B cell (primary cell): ENCODE measurements at regions not wholly inside any gene's neighbourhood (a gene's known extent, or its start where the extent isn't known, plus 50 kb on each side); places are given as distances from the start of the nearest gene placed in this dataset.

Source experiments
- ATAC-seq: fragments of 200-7000 bp; cut with Tn5 transposase; one replicate; pipeline ENCODE4 v1.10.0; 2021; ENCODE audit warnings: low read depth, mild to moderate bottlenecking, moderate number of reproducible peaks, moderate library complexity
- CTCF ChIA-PET: fragments of 350-600 bp; sonication (Branson Sonifier 250); formaldehyde crosslinking; loops from one replicate; lab custom pipeline; 2021; ENCODE audit warnings: antibody characterized with exemption, inconsistent platforms; lab: Charles Lee
- POLR2A ChIA-PET: fragments of 350-600 bp; sonication (Branson Sonifier 250); formaldehyde crosslinking; loops from one replicate; lab custom pipeline; 2021; ENCODE audit warnings: antibody characterized with exemption; lab: Charles Lee
- DNase-seq: peaks from one replicate; pipeline ENCODE4 v3.0.0; 2013
- H2AFZ ChIP-seq: 2 replicates; pipeline ENCODE4 v1.6.1; 2012; ENCODE audit warnings: mild to moderate bottlenecking, low read depth, low read length; ENCODE audit not compliant: insufficient read depth, poor library complexity, severe bottlenecking
- H3K27ac ChIP-seq, 2 donors: 1 replicate in 1 of 2; 2 replicates in 1 of 2; pipeline ENCODE4 v1.5.1; 2012 to 2013; ENCODE audit warnings: low read length in 2 of 2, mild to moderate bottlenecking in 2 of 2, moderate library complexity in 1 of 2
- H3K27me3 ChIP-seq, 4 experiments: fragments of 200-600 bp in 1 of 4; sonication (generic) in 1 of 4; replicated peaks in 1 of 4; 1 replicate in 2 of 4; 2 replicates in 2 of 4; pipeline versions ENCODE4 v1.6.1 to v1.7.0; 2013 to 2016; ENCODE audit warnings: low read length in 3 of 4, mild to moderate bottlenecking in 2 of 4, mixed read lengths in 1 of 4, moderate library complexity in 1 of 4; ENCODE audit not compliant: insufficient read depth in 4 of 4, control insufficient read depth in 3 of 4; ENCODE audit errors: control extremely low read depth in 1 of 4
- H3K36me3 ChIP-seq, 2 experiments: replicated peaks in 1 of 2; 1 replicate in 1 of 2; 2 replicates in 1 of 2; pipeline versions ENCODE4 v1.6.1 to v1.7.1; 2013; ENCODE audit warnings: low read length in 1 of 2; ENCODE audit not compliant: insufficient read depth in 2 of 2, control insufficient read depth in 1 of 2; ENCODE audit errors: control extremely low read depth in 1 of 2, extremely low read depth in 1 of 2
- H3K4me1 ChIP-seq, 2 donors: fragments of 200-600 bp in 1 of 2; sonication (generic) in 1 of 2; 1 replicate in 1 of 2; 2 replicates in 1 of 2; pipeline versions ENCODE4 v1.5.1 to v1.6.1; 2013 to 2017; ENCODE audit warnings: low read length in 2 of 2; ENCODE audit not compliant: control insufficient read depth in 2 of 2, insufficient read depth in 2 of 2
- H3K4me2 ChIP-seq: replicated peaks from 2 replicates; pipeline ENCODE3; 2012; ENCODE audit warnings: mild to moderate bottlenecking, low read depth, low read length; ENCODE audit not compliant: poor library complexity, severe bottlenecking
- H3K4me3 ChIP-seq, 5 experiments: fragments of 200-600 bp in 1 of 5; sonication (generic) in 1 of 5; 1 replicate in 3 of 5; 2 replicates in 2 of 5; pipeline versions ENCODE4 v1.5.1 to v1.7.0; 2011 to 2016; ENCODE audit warnings: low read length in 4 of 5, mild to moderate bottlenecking in 4 of 5, low read depth in 2 of 5, control low read depth in 1 of 5, moderate library complexity in 1 of 5; ENCODE audit not compliant: insufficient read depth in 1 of 5; ENCODE audit errors: control extremely low read depth in 1 of 5, extremely low read depth in 1 of 5
- H3K79me2 ChIP-seq: fragments of 200-600 bp; sonication (generic); one replicate; pipeline ENCODE4 v1.6.0; 2016; ENCODE audit warnings: low read length; ENCODE audit not compliant: control insufficient read depth, insufficient read depth
- H3K9ac ChIP-seq: fragments of 200-600 bp; sonication (generic); 2 replicates; pipeline ENCODE4 v1.6.1; 2017; ENCODE audit warnings: mild to moderate bottlenecking, low read length, moderate library complexity
- H3K9me3 ChIP-seq, 3 donors: one replicate each; pipeline versions ENCODE4 v1.6.1 to v1.7.1; 2013; ENCODE audit warnings: low read length in 2 of 3; ENCODE audit not compliant: control insufficient read depth in 2 of 3, insufficient read depth in 1 of 3; ENCODE audit errors: control extremely low read depth in 1 of 3
- H4K20me1 ChIP-seq: 2 replicates; pipeline ENCODE4 v1.6.0; 2012; ENCODE audit warnings: mild to moderate bottlenecking, low read length; ENCODE audit not compliant: insufficient read depth, control insufficient read depth, poor library complexity, severe bottlenecking
- H3K27ac Mint-ChIP-seq: one replicate; pipeline ENCODE4 v1.8.0; 2021; ENCODE audit warnings: mixed read lengths
- H3K27me3 Mint-ChIP-seq: one replicate; pipeline ENCODE4 v1.8.0; 2021; ENCODE audit warnings: mixed read lengths
- H3K4me1 Mint-ChIP-seq: one replicate; pipeline ENCODE4 v1.8.0; 2021; ENCODE audit warnings: mixed read lengths
- H3K4me3 Mint-ChIP-seq: one replicate; pipeline ENCODE4 v1.8.0; 2021; ENCODE audit warnings: mixed read lengths
- H3K9me3 Mint-ChIP-seq: one replicate; pipeline ENCODE4 v1.8.0; 2022; ENCODE audit warnings: mixed read lengths; ENCODE audit not compliant: insufficient read depth
- CTCF ChIP-seq: fragments of 200-600 bp; IDR thresholded peaks from one replicate; pipeline ENCODE4 v1.8.0; 2022; ENCODE audit warnings: antibody characterized with exemption, mild to moderate bottlenecking
- EZH2 ChIP-seq: IDR thresholded peaks from 2 replicates; pipeline ENCODE4 v1.6.1; 2012; ENCODE audit warnings: borderline replicate concordance, low read depth, mild to moderate bottlenecking, moderate library complexity, low read length; ENCODE audit not compliant: insufficient read depth, poor library complexity, severe bottlenecking
- WGBS: methylation state at CpG from one replicate; pipeline ENCODE4 v1.1.5; 2013; ENCODE audit warnings: missing lambda C conversion rate; ENCODE audit not compliant: insufficient coverage; 5-methylcytosine and 5-hydroxymethylcytosine counted together
- intact Hi-C: fragments of 100-400 bp; cut with micrococcal nuclease; formaldehyde crosslinking; loops from one replicate; pipeline ENCODE4 v1.10.0; 2022

GRCh38 chr4:27930976-27931375 lies 1070.3 kb downstream of the STIM2 start:
- Mint-ChIP-seq H3K27me3 (no peaks in the 10 kb centered on the region), H3K9me3 (peaks cover 3% of the 10 kb centered on the region), H3K4me1 (no peaks in the 10 kb centered on the region), H3K27ac (no peak overlapping the region), H3K4me3 (no peak overlapping the region)
- H3K79me2 ChIP-seq: no peaks in the 10 kb centered on the region
- no peaks in the 10 kb centered on the region for H4K20me1 ChIP-seq
- H3K9ac ChIP-seq: no peak overlapping the region
- CTCF ChIA-PET: no interaction called here
- no peak overlapping the region for H3K27ac ChIP-seq
- intact Hi-C loops: no loop called here
- POLR2A ChIA-PET: no interaction called here
- H3K4me3 ChIP-seq: no peak overlapping the region
- H3K4me2 ChIP-seq: no peak overlapping the region
- TF ChIP-seq CTCF (no peak), EZH2 (no peak)
- no peaks in the 10 kb centered on the region for H3K9me3 ChIP-seq
- ATAC-seq: no peak
- no peaks in the 10 kb centered on the region for H3K4me1 ChIP-seq
- no peak overlapping the region for H2AFZ ChIP-seq
- no peaks in the 10 kb centered on the region for H3K36me3 ChIP-seq
- WGBS: no CpG with 5 or more reads among the region's 1 CpG
- DNase-seq: no peak
- no peaks in the 10 kb centered on the region for H3K27me3 ChIP-seq

- Histone ChIP-seq H3K9me3 (no peaks in the 10 kb centered on the region), H3K9ac (no peak overlapping the region), H3K4me3 (no peak overlapping the region), H3K27me3 (no peaks in the 10 kb centered on the region), H3K27ac (no peak overlapping the region), H3K79me2 (no peaks in the 10 kb centered on the region), H3K36me3 (no peaks in the 10 kb centered on the region), H4K20me1 (no peaks in the 10 kb centered on the region), H2AFZ (no peak overlapping the region), H3K4me2 (no peak overlapping the region), H3K4me1 (no peaks in the 10 kb centered on the region)
- H3K27me3 Mint-ChIP-seq: no peaks in the 10 kb centered on the region
- intact Hi-C loops: no loop called here
- WGBS: no CpG with 5 or more reads among the region's 1 CpG
- POLR2A ChIA-PET: no interaction called here
- no peak overlapping the region for H3K4me3 Mint-ChIP-seq
- DNase-seq: no peak
- peaks cover 4% of the 10 kb centered on the region for H3K9me3 Mint-ChIP-seq
- TF ChIP-seq CTCF (no peak), EZH2 (no peak)
- H3K27ac Mint-ChIP-seq: no peak overlapping the region
- CTCF ChIA-PET: no interaction called here
- ATAC-seq: no peak
- no peaks in the 10 kb centered on the region for H3K4me1 Mint-ChIP-seq
These were observed 1070.9 kb downstream of the STIM2 start for GRCh38 chr4:27931584-27931983.
